GM23338 (cell line): ENCODE measurements at regions not wholly inside any gene's neighbourhood (a gene's known extent, or its start where the extent isn't known, plus 50 kb on each side); places are given as distances from the start of the nearest gene placed in this dataset.

Experiments
- ATAC-seq: fragments of 200-7000 bp; cut with Tn5 transposase; 3 replicates; pipeline ENCODE4 v1.9.1; 2020
- DNase-seq: peaks from one replicate; pipeline ENCODE4 v3.0.0-alpha.2; 2015; ENCODE audit warnings: low spot score
- H2AFZ ChIP-seq: fragments of 200-600 bp; sonication (generic); 2 replicates; pipeline ENCODE4 v1.8.0; 2016; ENCODE audit warnings: antibody characterized with exemption, mild to moderate bottlenecking, moderate library complexity
- H3F3A ChIP-seq: fragments of 200-600 bp; sonication (generic); replicated peaks from 2 replicates; pipeline ENCODE4 v1.8.0; 2017; ENCODE audit warnings: antibody characterized with exemption, mixed run types, low read depth
- H3K27ac ChIP-seq: fragments of 200-600 bp; sonication (generic); 2 replicates; pipeline ENCODE4 v1.6.1; 2016; ENCODE audit warnings: low read depth
- H3K27me3 ChIP-seq: fragments of 200-600 bp; sonication (generic); 2 replicates; pipeline ENCODE4 v1.8.0; 2016; ENCODE audit warnings: mild to moderate bottlenecking, mixed run types, moderate library complexity; ENCODE audit not compliant: insufficient read depth
- H3K36me3 ChIP-seq: fragments of 200-600 bp; sonication (generic); 2 replicates; pipeline ENCODE4 v1.8.0; 2016; ENCODE audit warnings: mild to moderate bottlenecking; ENCODE audit not compliant: insufficient read depth
- H3K4me1 ChIP-seq: fragments of 200-600 bp; sonication (generic); 2 replicates; pipeline ENCODE4 v1.8.0; 2016; ENCODE audit warnings: mild to moderate bottlenecking, moderate library complexity; ENCODE audit not compliant: insufficient read depth
- H3K4me2 ChIP-seq: fragments of 200-600 bp; sonication (generic); 2 replicates; pipeline ENCODE4 v1.7.1; 2017; ENCODE audit warnings: mixed run types
- H3K4me3 ChIP-seq: fragments of 200-600 bp; sonication (generic); 2 replicates; pipeline ENCODE4 v1.6.1; 2016; ENCODE audit warnings: mixed run types
- H3K79me2 ChIP-seq: fragments of 200-600 bp; sonication (generic); replicated peaks from 2 replicates; pipeline ENCODE4 v1.8.0; 2017; ENCODE audit warnings: mild to moderate bottlenecking; ENCODE audit not compliant: insufficient read depth
- H3K9me2 ChIP-seq: fragments of 200-600 bp; sonication (generic); 2 replicates; pipeline ENCODE4 v1.8.0; 2017; ENCODE audit not compliant: insufficient read depth
- H4K20me1 ChIP-seq: fragments of 200-600 bp; sonication (generic); replicated peaks from 2 replicates; pipeline ENCODE4 v1.8.0; 2017; ENCODE audit warnings: mild to moderate bottlenecking; ENCODE audit not compliant: insufficient read depth
- H3K27ac Mint-ChIP-seq: 2 replicates; pipeline ENCODE4 v1.8.0; 2020; ENCODE audit warnings: inconsistent platforms, mild to moderate bottlenecking, moderate library complexity, mixed read lengths
- H3K27me3 Mint-ChIP-seq: 3 replicates; pipeline ENCODE4 v1.8.0; 2022; ENCODE audit warnings: low read depth, mild to moderate bottlenecking, moderate library complexity, mixed read lengths, inconsistent platforms; ENCODE audit not compliant: insufficient read depth, poor library complexity
- H3K36me3 Mint-ChIP-seq: 3 replicates; pipeline ENCODE4 v1.8.0; 2021; ENCODE audit warnings: low read depth, mild to moderate bottlenecking, inconsistent platforms, moderate library complexity, mixed read lengths
- H3K4me1 Mint-ChIP-seq: 3 replicates; pipeline ENCODE4 v1.8.0; 2020; ENCODE audit warnings: mild to moderate bottlenecking, inconsistent platforms, mixed read lengths
- H3K4me3 Mint-ChIP-seq: 3 replicates; pipeline ENCODE4 v1.8.0; 2021; ENCODE audit warnings: moderate library complexity, mild to moderate bottlenecking, inconsistent platforms, mixed read lengths
- H3K9me3 Mint-ChIP-seq: 3 replicates; pipeline ENCODE4 v1.8.0; 2020; ENCODE audit warnings: moderate library complexity, mild to moderate bottlenecking, inconsistent platforms, mixed read lengths
- CREB1 ChIP-seq: fragments of 250-450 bp; sonication (Bioruptor Pico); IDR thresholded peaks from 2 replicates; pipeline ENCODE4 v1.5.0; 2020; ENCODE audit warnings: low read depth, mild to moderate bottlenecking, moderate library complexity
- ETS1 ChIP-seq: IDR thresholded peaks from 2 replicates; pipeline ENCODE4 v1.6.1; 2016; ENCODE audit warnings: antibody characterized with exemption
- POLR2AphosphoS5 ChIP-seq: IDR thresholded peaks from 2 replicates; pipeline ENCODE4 v1.6.1; 2016; ENCODE audit warnings: antibody characterized with exemption, low read depth
- REST ChIP-seq: IDR thresholded peaks from one replicate; pipeline ENCODE4 v1.6.1; 2018; ENCODE audit warnings: antibody characterized with exemption; ENCODE audit not compliant: unreplicated experiment
- ZNF114 ChIP-seq: fragments of 250-450 bp; sonication (Bioruptor Pico); IDR thresholded peaks from 2 replicates; pipeline ENCODE4 v1.5.0; 2020; ENCODE audit warnings: mild to moderate bottlenecking, moderate library complexity
- ZNF462 ChIP-seq: fragments of 250-450 bp; sonication (Bioruptor Pico); IDR thresholded peaks from 2 replicates; pipeline ENCODE4 v1.5.0; 2020; ENCODE audit warnings: mild to moderate bottlenecking, moderate library complexity

GRCh38 chr2:62641936-62642335 is 63.6 kb upstream of the EHBP1 start:
- Histone ChIP-seq H3K27me3 (no peaks in the 10 kb centered on the region), H3K4me2 (no peak overlapping the region), H4K20me1 (no peaks in the 10 kb centered on the region), H3K36me3 (no peaks in the 10 kb centered on the region), H3K27ac (no peak overlapping the region), H3F3A (no peaks in the 10 kb centered on the region), H3K79me2 (no peaks in the 10 kb centered on the region), H3K4me1 (no peaks in the 10 kb centered on the region), H3K4me3 (no peak overlapping the region), H3K9me2 (0 out of 2 replicates have a peak, but pooled peaks cover 3% of the 10 kb centered on the region), H2AFZ (no peak overlapping the region)
- Mint-ChIP-seq H3K4me3 (no peak overlapping the region), H3K27ac (no peak overlapping the region), H3K9me3 (peaks cover 16% of the 10 kb centered on the region), H3K27me3 (peaks cover 3% of the 10 kb centered on the region), H3K4me1 (peaks cover 2% of the 10 kb centered on the region; the same call in 1 of the 3 replicates), H3K36me3 (no peaks in the 10 kb centered on the region; the same call in 2 of the 3 replicates)
- TF ChIP-seq ZNF462 (CRISPR knock-in tag) (no peak), CREB1 (CRISPR knock-in tag) (no peak), ZNF114 (CRISPR knock-in tag) (no peak), POLR2AphosphoS5 (no peak), ETS1 (no peak), REST (no peak)
- ATAC-seq (no peak), DNase-seq (no peak)
